Kidney (tissue), 13 donors: ENCODE measurements at regions not wholly inside any gene's neighbourhood (a gene's known extent, or its start where the extent isn't known, plus 50 kb on each side); places are given as distances from the start of the nearest gene placed in this dataset.

Experiments
- DNase-seq, 5 donors: peaks; one replicate each; pipeline ENCODE4 v3.0.0-alpha.2; 2013 to 2020
- FAIRE-seq: peaks from 2 replicates; lab custom pipeline; 2012; peaks lifted over from hg19 to GRCh38; lab: Jason Lieb, UNC
- H3K27ac ChIP-seq, 2 donors: one replicate each; pipeline ENCODE4 v1.7.0; 2013; ENCODE audit warnings: low read depth in 2 of 2, low read length in 2 of 2, inconsistent platforms in 1 of 2
- H3K27me3 ChIP-seq: one replicate; pipeline ENCODE4 v1.7.1; 2013; ENCODE audit warnings: low read length, inconsistent platforms; ENCODE audit not compliant: control insufficient read depth, insufficient read depth
- H3K36me3 ChIP-seq, 3 donors: one replicate each; pipeline versions ENCODE4 v1.7.0 to v1.7.1; 2013; ENCODE audit warnings: low read length in 3 of 3, control low read depth in 1 of 3, inconsistent platforms in 1 of 3; ENCODE audit not compliant: insufficient read depth in 3 of 3, control insufficient read depth in 2 of 3
- H3K4me1 ChIP-seq, 3 donors: one replicate each; pipeline versions ENCODE4 v1.7.0 to v1.7.1; 2013; ENCODE audit warnings: low read length in 3 of 3, inconsistent platforms in 1 of 3, low read depth in 1 of 3; ENCODE audit not compliant: control insufficient read depth in 2 of 3, insufficient read depth in 2 of 3
- H3K4me3 ChIP-seq, 3 donors: one replicate each; pipeline versions ENCODE4 v1.7.0 to v1.8.1; 2013; ENCODE audit warnings: low read length in 3 of 3, control low read depth in 1 of 3, inconsistent platforms in 1 of 3
- H3K9ac ChIP-seq, 3 donors: one replicate each; pipeline versions ENCODE4 v1.7.0 to v1.7.1; 2013; ENCODE audit warnings: low read length in 3 of 3, control low read depth in 1 of 3, inconsistent platforms in 1 of 3
- H3K9me3 ChIP-seq, 3 donors: one replicate each; pipeline versions ENCODE4 v1.7.0 to v1.7.1; 2013; ENCODE audit warnings: low read length in 3 of 3, control low read depth in 1 of 3, inconsistent platforms in 1 of 3; ENCODE audit not compliant: control insufficient read depth in 2 of 3, insufficient read depth in 1 of 3
- CTCF ChIP-seq: IDR thresholded peaks from 3 replicates; pipeline ENCODE4 v1.5.1; 2012; ENCODE audit warnings: mild to moderate bottlenecking, moderate library complexity, borderline replicate concordance; ENCODE audit not compliant: insufficient read depth; ENCODE audit errors: extremely low read depth
- intact Hi-C: fragments of 100-400 bp; cut with DNase I; formaldehyde crosslinking; loops from one replicate; pipeline ENCODE4 v1.11.1; 2022
- donor health status: control.
- donor health status: control.
- donor health status: control.
- donor health status: control.
- donor health status: control.
- donor health status: DM: yes; HTN: yes; CAD: no.
- donor health status: Normal renal cell carcinoma (clear cell type).

- Histone ChIP-seq H3K27ac (no peak overlapping the region), H3K9me3 (no peaks in the 10 kb centered on the region), H3K4me1 (no peaks in the 10 kb centered on the region), H3K36me3 (no peaks in the 10 kb centered on the region), H3K9ac (no peak overlapping the region), H3K4me3 (no peak overlapping the region), H3K27me3 (no peaks in the 10 kb centered on the region)
- intact Hi-C loops, result no loop called here
- TF ChIP-seq CTCF, result no peak
- DNase-seq (no peak), FAIRE-seq (no peak)
These were observed 237.9 kb upstream of the GATB start for GRCh38 chr4:151998723-151999122.

GRCh38 chr4:151997461-151997860 is 236.7 kb upstream of the GATB start:
- H3K4me1 ChIP-seq, result no peaks in the 10 kb centered on the region
- H3K27me3 ChIP-seq, result no peaks in the 10 kb centered on the region
- H3K9me3 ChIP-seq, result no peaks in the 10 kb centered on the region
- H3K4me3 ChIP-seq, result no peak overlapping the region
- H3K9ac ChIP-seq, result no peak overlapping the region
- DNase-seq (no peak), FAIRE-seq (no peak)
- no peaks in the 10 kb centered on the region for H3K36me3 ChIP-seq
- H3K27ac ChIP-seq, result no peak overlapping the region
- TF ChIP-seq CTCF, result no peak
- intact Hi-C loops, result no loop called here

- Histone ChIP-seq H3K4me3 (no peak overlapping the region), H3K9ac (no peak overlapping the region), H3K27me3 (no peaks in the 10 kb centered on the region), H3K27ac (no peak overlapping the region), H3K9me3 (no peaks in the 10 kb centered on the region), H3K4me1 (no peaks in the 10 kb centered on the region), H3K36me3 (no peaks in the 10 kb centered on the region)
- TF ChIP-seq CTCF, result no peak
- no peak for FAIRE-seq
- no peak for DNase-seq
- intact Hi-C loops, result no loop called here
These were observed 233.6 kb upstream of the GATB start for GRCh38 chr4:151994429-151994828.

GRCh38 chr4:151993521-151993920 is 232.7 kb upstream of the GATB start:
- Histone ChIP-seq H3K9ac (no peak overlapping the region), H3K27me3 (no peaks in the 10 kb centered on the region), H3K36me3 (no peaks in the 10 kb centered on the region), H3K9me3 (no peaks in the 10 kb centered on the region), H3K27ac (no peak overlapping the region), H3K4me3 (no peak overlapping the region), H3K4me1 (no peaks in the 10 kb centered on the region)
- TF ChIP-seq CTCF, result no peak
- FAIRE-seq, result no peak
- intact Hi-C loops, result no loop called here
- DNase-seq, result no peak
